ENCODE measurements at regions not wholly inside any gene's neighbourhood (a gene's known extent, or its start where the extent isn't known, plus 50 kb on each side); places are given as distances from the start of the nearest gene placed in this dataset.

DNA sequence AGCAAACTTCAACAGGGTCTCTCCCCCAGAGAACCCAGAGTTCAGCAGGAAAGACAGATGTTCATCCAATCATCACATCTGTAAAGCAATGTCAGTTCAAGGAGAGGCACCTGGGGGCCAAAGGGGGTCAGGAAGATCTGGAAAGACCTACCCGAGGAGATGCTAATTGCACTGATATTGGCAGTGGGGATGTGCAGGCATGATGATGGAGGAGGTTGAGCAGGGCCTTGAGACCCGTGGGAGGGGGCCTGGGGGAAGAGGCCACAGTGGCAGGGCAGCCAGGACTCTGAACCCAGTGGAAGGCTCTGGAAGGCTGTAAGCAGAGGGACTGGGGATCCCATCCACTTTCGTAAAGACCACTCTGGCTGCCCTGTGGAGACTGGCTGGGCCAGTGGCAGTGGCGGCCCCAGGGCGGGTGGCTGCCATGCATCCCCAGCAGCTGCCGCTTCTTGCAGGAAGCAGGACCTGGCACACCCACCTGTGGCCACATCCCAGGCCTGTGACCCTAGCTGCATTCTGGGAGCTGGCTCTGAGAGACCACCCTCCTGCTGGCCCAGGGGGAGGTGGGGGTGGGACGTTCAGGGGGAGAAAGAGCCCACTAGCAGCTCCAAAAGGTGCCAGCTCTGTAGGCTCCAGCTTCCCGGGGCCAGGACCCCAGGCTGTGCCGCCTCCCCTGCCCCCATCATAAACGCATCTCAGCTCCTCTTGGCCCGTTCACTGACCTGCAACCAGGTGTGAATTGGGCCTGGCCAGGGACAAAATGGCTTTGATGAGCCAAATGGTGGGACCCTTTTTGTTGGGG is 59.9 kb upstream of the FGF3 start:
- POLR2A ChIA-PET = no interaction called here
- ATAC-seq = no peak
- intact Hi-C loops (cut with micrococcal nuclease; ENCODE audit: unreplicated experiment) = no loop called here

DNA sequence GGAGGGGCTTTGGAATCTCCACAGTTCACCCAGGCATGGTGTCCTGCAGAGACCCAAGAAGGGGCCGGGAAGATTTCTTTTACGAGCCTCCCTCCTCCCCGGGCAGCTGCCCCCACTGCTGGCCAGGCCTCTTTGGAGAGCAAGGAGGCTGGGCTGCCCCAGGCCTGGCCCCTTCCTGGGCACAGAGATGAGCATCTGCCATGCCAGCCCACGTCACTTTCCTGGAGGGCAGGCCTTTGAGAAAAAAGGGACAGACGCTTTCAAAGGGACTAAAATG is 60.5 kb upstream of the FGF3 start:
- ATAC-seq (no peak), DNase-seq (ENCODE audit: low spot score) (no peak), FAIRE-seq (no peak)
- Histone ChIP-seq H3K36me3 (replicated peaks in 1 of 2; ENCODE audit: control insufficient read depth in 1 of 2, insufficient read depth in 2 of 2, low read length in 2 of 2) (no peaks in the 10 kb centered on the region), H3K9me3 (ENCODE audit: low read length) (no peaks in the 10 kb centered on the region), H3K79me2 (ENCODE audit: insufficient read depth, low read length) (no peaks in the 10 kb centered on the region), H3K27ac (ENCODE audit: extremely low read length, insufficient read depth, low read length) (no peak overlapping the region), H2AFZ (ENCODE audit: low read length) (no peak overlapping the region), H3K27me3 (ENCODE audit: control insufficient read depth in 1 of 2, insufficient read depth in 2 of 2, low read length in 2 of 2) (peaks cover 13 to 57% of the 10 kb centered on the region in 2 experiments; a peak in 4 of 5 replicates), H3K4me1 (ENCODE audit: insufficient read depth, low read length) (no peaks in the 10 kb centered on the region), H4K20me1 (ENCODE audit: insufficient read depth, low read length) (no peaks in the 10 kb centered on the region), H3K4me3 (replicated peaks in 1 of 3; ENCODE audit: insufficient read depth in 1 of 3, low read depth in 2 of 3, low read length in 3 of 3) (no peak overlapping the region), H3K4me2 (ENCODE audit: low read depth, low read length) (no peak overlapping the region), H3K9ac (ENCODE audit: insufficient read depth, low read depth, low read length) (no peak overlapping the region)
- ChIA-PET POLR2A (no interaction called here), CTCF (ENCODE audit: low intra/inter-chr PET ratio, low total read pairs) (no interaction called here)
- intact Hi-C loops (cut with micrococcal nuclease; ENCODE audit: unreplicated experiment) = no loop called here
- WGBS (ENCODE audit: low lambda C conversion rate) = 51% methylated on average over 3 of the region's 5 CpGs
- in situ Hi-C loops (cut with HindIII; ENCODE audit: extremely low pct_ligation_motif_present, low pct_unique_long_range_greater_than_20kb) = no loop called here
- no TSS peak for BruUV-seq (replicated peaks)
- TF ChIP-seq CCAR2 (optimal IDR thresholded peaks at IDR 0.05; ENCODE audit: low read depth, low read length) = no peak
- TF ChIP-seq RARG (CRISPR knock-in tag; IDR thresholded peaks at IDR 0.05; ENCODE audit: low read depth) = no peak
- TF ChIP-seq ZNF496 (CRISPR knock-in tag; IDR thresholded peaks at IDR 0.05; ENCODE audit: insufficient replicate concordance) = no peak
- TF ChIP-seq ZNF577 (CRISPR knock-in tag; IDR thresholded peaks at IDR 0.05; ENCODE audit: borderline replicate concordance, low read depth) = no peak

More for the DNA sequence above, 59.9 kb upstream of the FGF3 start:
- no peak overlapping the region for H2AFZ ChIP-seq (ENCODE audit: low read length)
- H3K4me3 ChIP-seq (replicated peaks in 1 of 3; ENCODE audit: insufficient read depth in 1 of 3, low read depth in 2 of 3, low read length in 3 of 3) = no peak overlapping the region
- H3K27me3 ChIP-seq (ENCODE audit: control insufficient read depth in 1 of 2, insufficient read depth in 2 of 2, low read length in 2 of 2) = peaks cover 16 to 57% of the 10 kb centered on the region in 2 experiments; a peak in 4 of 5 replicates
- no peak overlapping the region for H3K9ac ChIP-seq (ENCODE audit: insufficient read depth, low read depth, low read length)
- CTCF ChIA-PET (ENCODE audit: low intra/inter-chr PET ratio, low total read pairs) = no interaction called here
- FAIRE-seq (no peak), DNase-seq (ENCODE audit: low spot score) (no peak)
- 32% methylated on average over 3 of the region's 11 CpGs for WGBS (ENCODE audit: low lambda C conversion rate)
- in situ Hi-C loops (cut with HindIII; ENCODE audit: extremely low pct_ligation_motif_present, low pct_unique_long_range_greater_than_20kb) = no loop called here
- no TSS peak for BruUV-seq (replicated peaks)
- no peak overlapping the region for H3K4me2 ChIP-seq (ENCODE audit: low read depth, low read length)
- H3K27ac ChIP-seq (ENCODE audit: extremely low read length, insufficient read depth, low read length) = no peak overlapping the region
- no peak for TF ChIP-seq ZBTB8A (CRISPR knock-in tag; IDR thresholded peaks at IDR 0.05; ENCODE audit: borderline replicate concordance, low read depth)
- no peak for TF ChIP-seq MEF2D (CRISPR knock-in tag; IDR thresholded peaks at IDR 0.05)
- no peak for TF ChIP-seq ATM (IDR thresholded peaks at IDR 0.05; ENCODE audit: borderline replicate concordance)
- TF ChIP-seq, protein P1, sequence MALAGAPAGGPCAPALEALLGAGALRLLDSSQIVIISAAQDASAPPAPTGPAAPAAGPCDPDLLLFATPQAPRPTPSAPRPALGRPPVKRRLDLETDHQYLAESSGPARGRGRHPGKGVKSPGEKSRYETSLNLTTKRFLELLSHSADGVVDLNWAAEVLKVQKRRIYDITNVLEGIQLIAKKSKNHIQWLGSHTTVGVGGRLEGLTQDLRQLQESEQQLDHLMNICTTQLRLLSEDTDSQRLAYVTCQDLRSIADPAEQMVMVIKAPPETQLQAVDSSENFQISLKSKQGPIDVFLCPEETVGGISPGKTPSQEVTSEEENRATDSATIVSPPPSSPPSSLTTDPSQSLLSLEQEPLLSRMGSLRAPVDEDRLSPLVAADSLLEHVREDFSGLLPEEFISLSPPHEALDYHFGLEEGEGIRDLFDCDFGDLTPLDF (CRISPR knock-in tag; IDR thresholded peaks at IDR 0.05) = no peak
- no peak for TF ChIP-seq TCF7 (IDR thresholded peaks at IDR 0.05; ENCODE audit: low read depth)
- H4K20me1 ChIP-seq (ENCODE audit: insufficient read depth, low read length) = no peaks in the 10 kb centered on the region
- H3K4me1 ChIP-seq (ENCODE audit: insufficient read depth, low read length) = no peaks in the 10 kb centered on the region
- H3K9me3 ChIP-seq (ENCODE audit: low read length) = no peaks in the 10 kb centered on the region
- no peaks in the 10 kb centered on the region for H3K36me3 ChIP-seq (replicated peaks in 1 of 2; ENCODE audit: control insufficient read depth in 1 of 2, insufficient read depth in 2 of 2, low read length in 2 of 2)
- H3K79me2 ChIP-seq (ENCODE audit: insufficient read depth, low read length) = no peaks in the 10 kb centered on the region

Data from HepG2 (cell line).